Uterus (tissue), 3 donors: ENCODE measurements at regions not wholly inside any gene's neighbourhood (a gene's known extent, or its start where the extent isn't known, plus 50 kb on each side); places are given as distances from the start of the nearest gene placed in this dataset.

Source experiments
- DNase-seq, 2 donors: peaks; one replicate each; pipeline ENCODE4 v3.0.0-alpha.2; 2019 to 2020
- H3K27ac ChIP-seq, 2 donors: fragments of 200-600 bp; sonication (generic); 1 replicate in 1 of 2; 2 replicates in 1 of 2; pipeline ENCODE4 v1.5.1; 2016 to 2018
- H3K27me3 ChIP-seq, 2 donors: fragments of 200-600 bp; sonication (generic); one replicate each; pipeline ENCODE4 v1.5.1; 2018 to 2019; ENCODE audit warnings: control low read depth in 1 of 2
- H3K36me3 ChIP-seq, 2 donors: fragments of 200-600 bp; sonication (generic); one replicate each; pipeline ENCODE4 v1.5.1; 2019; ENCODE audit warnings: control low read depth in 1 of 2
- H3K4me1 ChIP-seq, 2 donors: fragments of 200-600 bp; sonication (generic); one replicate each; pipeline ENCODE4 v1.5.1; 2018 to 2019; ENCODE audit warnings: control low read depth in 1 of 2
- H3K4me3 ChIP-seq, 2 donors: fragments of 200-600 bp; sonication (generic); 1 replicate in 1 of 2; 2 replicates in 1 of 2; pipeline ENCODE4 v1.5.1; 2018 to 2019; ENCODE audit warnings: mild to moderate bottlenecking in 1 of 2
- H3K9me3 ChIP-seq, 2 donors: fragments of 200-600 bp; sonication (generic); one replicate each; pipeline ENCODE4 v1.5.1; 2019; ENCODE audit warnings: control low read depth in 1 of 2
- CTCF ChIP-seq, 4 experiments: fragments of 200-600 bp in 2 of 4; fragments of 450-650 bp in 2 of 4; sonication (generic) in 2 of 4; IDR thresholded peaks; one replicate each; pipeline ENCODE4 v1.5.1; 2016 to 2019; ENCODE audit warnings: antibody characterized with exemption in 4 of 4, mild to moderate bottlenecking in 2 of 4, moderate library complexity in 1 of 4
- POLR2A ChIP-seq, 2 donors: fragments of 450-650 bp; IDR thresholded peaks; one replicate each; pipeline ENCODE4 v1.6.1; 2016; ENCODE audit warnings: antibody characterized with exemption in 2 of 2, mild to moderate bottlenecking in 1 of 2, moderate library complexity in 1 of 2
- intact Hi-C: fragments of 100-400 bp; cut with DNase I; formaldehyde crosslinking; loops from one replicate; pipeline ENCODE4 v1.15.1; 2023; ENCODE audit warnings: low total_unique reads
- donor health status: DM: yes; HTN: yes; CAD: no.

- TF ChIP-seq CTCF (IDR thresholded peaks at IDR 0.05) (no peak), POLR2A (IDR thresholded peaks at IDR 0.05) (no peak)
- no peak for DNase-seq
- Histone ChIP-seq H3K36me3 (no peaks in the 10 kb centered on the region), H3K27ac (no peak overlapping the region), H3K4me1 (no peaks in the 10 kb centered on the region), H3K27me3 (no peaks in the 10 kb centered on the region), H3K4me3 (no peak overlapping the region), H3K9me3 (no peaks in the 10 kb centered on the region)
- intact Hi-C loops: no loop called here
Observed at GRCh38 chr9:28923351-28923750, 1350.1 kb upstream of the C9orf72 start.

- Histone ChIP-seq H3K36me3 (no peaks in the 10 kb centered on the region), H3K9me3 (no peaks in the 10 kb centered on the region), H3K4me3 (no peak overlapping the region), H3K4me1 (no peaks in the 10 kb centered on the region), H3K27ac (no peak overlapping the region), H3K27me3 (no peaks in the 10 kb centered on the region)
- intact Hi-C loops: no loop called here
- no peak for TF ChIP-seq POLR2A (IDR thresholded peaks at IDR 0.05)
- no peak for TF ChIP-seq CTCF (IDR thresholded peaks at IDR 0.05)
- DNase-seq: no peak
Observed at GRCh38 chr9:28925157-28925556, 1351.9 kb upstream of the C9orf72 start.

DNA sequence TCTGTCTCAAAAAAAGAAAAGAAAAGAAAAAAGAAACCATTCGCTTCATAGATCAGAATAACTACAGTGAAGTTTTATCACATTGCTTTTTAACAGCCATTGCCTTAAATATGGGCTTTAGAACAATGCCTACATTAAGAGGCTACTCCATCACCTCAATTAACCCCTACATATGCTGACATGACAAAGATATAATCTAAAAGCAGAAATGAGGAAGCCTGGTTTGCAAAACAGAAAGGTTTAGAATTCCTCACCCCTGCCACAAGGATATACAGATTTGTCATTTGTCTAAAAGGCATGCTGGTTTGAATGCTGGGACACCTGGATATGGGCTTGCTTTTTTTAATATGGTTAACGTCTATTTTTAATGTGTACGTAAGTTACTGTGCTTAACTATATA lies 1353.0 kb upstream of the C9orf72 start:
- Histone ChIP-seq H3K27me3 (no peaks in the 10 kb centered on the region), H3K4me3 (no peak overlapping the region), H3K36me3 (no peaks in the 10 kb centered on the region), H3K27ac (no peak overlapping the region), H3K4me1 (no peaks in the 10 kb centered on the region), H3K9me3 (no peaks in the 10 kb centered on the region)
- intact Hi-C loops: no loop called here
- TF ChIP-seq POLR2A (IDR thresholded peaks at IDR 0.05) (no peak), CTCF (IDR thresholded peaks at IDR 0.05) (no peak)
- DNase-seq: no peak

DNA sequence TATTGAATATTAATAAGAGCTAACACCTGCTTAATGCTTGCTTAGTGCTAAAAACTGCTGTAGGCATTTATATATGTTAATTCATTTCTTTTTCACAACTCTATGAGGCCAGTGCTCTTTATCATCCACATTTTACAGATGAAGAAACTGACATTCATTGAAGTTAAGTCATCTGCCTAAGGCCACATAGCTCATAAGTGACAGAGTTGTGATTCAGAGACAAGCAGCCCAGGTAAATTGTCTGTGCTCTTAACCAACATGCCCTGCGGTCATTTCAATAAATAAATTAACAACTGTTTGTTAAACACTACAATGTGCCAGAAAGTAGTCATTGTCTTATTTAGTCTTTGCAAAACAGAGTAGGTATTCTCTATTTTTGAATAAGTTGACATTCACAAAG lies 1354.4 kb upstream of the C9orf72 start:
- intact Hi-C loops: no loop called here
- no peaks in the 10 kb centered on the region for H3K36me3 ChIP-seq
- DNase-seq: no peak
- no peak overlapping the region for H3K27ac ChIP-seq
- H3K4me3 ChIP-seq: no peak overlapping the region
- H3K4me1 ChIP-seq: no peaks in the 10 kb centered on the region
- H3K9me3 ChIP-seq: no peaks in the 10 kb centered on the region
- TF ChIP-seq POLR2A (IDR thresholded peaks at IDR 0.05): no peak
- no peak for TF ChIP-seq CTCF (IDR thresholded peaks at IDR 0.05)
- H3K27me3 ChIP-seq: no peaks in the 10 kb centered on the region

- Histone ChIP-seq H3K4me3 (no peak overlapping the region), H3K27ac (no peak overlapping the region), H3K4me1 (no peaks in the 10 kb centered on the region), H3K27me3 (no peaks in the 10 kb centered on the region), H3K9me3 (no peaks in the 10 kb centered on the region), H3K36me3 (no peaks in the 10 kb centered on the region)
- DNase-seq: no peak
- intact Hi-C loops: no loop called here
- TF ChIP-seq CTCF (IDR thresholded peaks at IDR 0.05) (no peak), POLR2A (IDR thresholded peaks at IDR 0.05) (no peak)
Observed at GRCh38 chr9:28929433-28929832, 1356.2 kb upstream of the C9orf72 start.
